HG03135 (cell line): ENCODE measurements at regions not wholly inside any gene's neighbourhood (a gene's known extent, or its start where the extent isn't known, plus 50 kb on each side); places are given as distances from the start of the nearest gene placed in this dataset.

Experiments used
- ATAC-seq: cut with Tn5 transposase; IDR thresholded peaks from one replicate; pipeline ENCODE4 v1.9.1; 2021; ENCODE audit warnings: mild to moderate bottlenecking, moderate library complexity; ENCODE audit not compliant: unreplicated experiment

DNA sequence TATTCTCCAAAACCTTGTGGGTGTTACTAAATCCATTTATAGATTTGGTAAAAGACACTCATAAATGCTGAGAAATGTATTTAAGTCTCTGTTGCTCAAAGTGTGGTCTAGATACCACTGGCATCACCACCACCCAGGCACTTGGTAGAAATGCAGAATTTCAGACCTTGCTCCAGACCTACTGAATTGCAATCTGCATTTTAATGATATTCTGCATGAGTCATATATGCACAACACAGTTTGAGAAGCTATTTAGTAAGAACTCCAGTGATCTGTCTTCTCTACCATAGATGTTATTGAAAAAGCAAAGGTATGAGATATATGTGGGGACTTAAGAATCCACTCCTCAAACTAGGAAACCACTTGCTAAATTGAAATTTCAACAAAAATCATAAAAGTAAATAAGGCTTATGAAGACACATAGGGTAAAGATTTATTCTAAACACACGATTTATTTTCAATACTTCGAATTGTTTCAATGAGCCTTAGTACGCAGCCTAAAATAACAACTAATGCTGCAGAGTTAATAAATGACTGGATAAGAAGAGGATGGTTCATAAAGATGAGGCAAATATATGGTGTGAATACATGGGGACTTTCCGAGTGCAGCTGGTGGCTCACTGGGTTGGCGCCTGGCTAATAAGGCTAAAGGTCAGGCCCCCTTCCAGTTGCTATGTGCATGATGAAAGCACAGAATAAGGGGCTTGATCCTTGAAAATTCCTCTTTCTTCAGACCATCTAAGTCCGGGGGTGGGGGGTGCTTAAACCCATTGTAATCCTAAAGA is 813.3 kb downstream of the NR2F2 start:
- no peak for ATAC-seq

DNA sequence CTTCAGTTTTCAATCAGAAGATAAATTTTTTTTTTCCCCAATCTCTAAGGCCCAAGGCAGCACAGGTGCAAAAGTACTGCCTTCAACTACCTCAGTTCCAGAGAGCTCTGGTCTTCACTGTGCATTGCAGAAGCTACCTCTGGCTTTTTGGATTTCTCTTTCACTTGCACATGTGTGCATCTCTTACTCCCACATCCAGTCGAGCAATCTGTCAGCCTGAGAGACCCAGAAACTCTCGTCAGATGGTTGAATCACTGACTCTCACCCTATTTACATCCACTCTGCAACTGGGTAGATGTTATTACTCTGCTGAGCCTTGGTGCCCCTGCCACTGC is 813.8 kb downstream of the NR2F2 start:
- no peak for ATAC-seq

DNA sequence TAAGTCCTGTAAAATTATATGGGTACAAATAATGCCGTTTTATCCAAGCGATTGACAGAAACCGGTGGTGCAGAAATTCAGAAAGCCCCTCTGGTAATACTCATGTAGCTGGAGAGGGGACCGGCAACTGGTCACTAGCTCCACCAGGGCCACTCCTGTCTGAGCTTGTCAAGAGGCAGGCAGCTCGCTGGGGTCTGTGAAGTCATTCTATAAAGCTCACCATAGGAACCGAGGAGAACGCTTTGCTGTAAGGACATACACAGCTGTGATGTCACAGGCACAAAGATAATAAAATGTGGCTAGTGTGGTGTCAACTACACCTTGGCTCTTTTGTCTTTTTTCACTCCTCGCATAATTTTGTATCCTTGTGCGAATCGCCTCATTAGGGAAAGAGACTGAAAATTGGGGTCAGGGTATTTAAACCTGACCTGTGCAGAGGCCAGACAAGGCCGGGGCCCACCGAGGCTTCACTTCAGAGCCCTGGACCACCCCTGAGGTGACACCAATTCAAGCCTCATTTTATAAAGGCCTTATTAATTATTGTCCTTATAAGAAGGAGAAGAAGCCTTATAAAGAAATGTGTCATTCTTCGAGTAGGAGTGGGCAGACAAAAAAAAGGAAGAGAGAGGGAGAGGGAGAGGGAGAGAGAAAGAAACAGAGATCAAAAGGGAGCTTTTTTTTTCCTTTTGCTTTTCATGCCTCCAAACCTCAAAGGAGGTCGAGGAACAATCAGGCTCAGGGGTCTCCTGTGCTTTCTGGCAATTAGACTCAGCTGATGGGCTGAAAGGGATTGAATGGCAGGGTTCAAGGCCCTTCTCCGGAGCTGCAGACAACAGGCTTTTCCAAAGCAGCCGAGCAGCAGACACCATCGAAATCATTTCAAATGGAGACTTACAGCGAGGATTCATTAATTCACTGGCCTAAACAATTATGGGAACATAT is 813.3 kb upstream of the ARRDC4 start:
- ATAC-seq: no peak

DNA sequence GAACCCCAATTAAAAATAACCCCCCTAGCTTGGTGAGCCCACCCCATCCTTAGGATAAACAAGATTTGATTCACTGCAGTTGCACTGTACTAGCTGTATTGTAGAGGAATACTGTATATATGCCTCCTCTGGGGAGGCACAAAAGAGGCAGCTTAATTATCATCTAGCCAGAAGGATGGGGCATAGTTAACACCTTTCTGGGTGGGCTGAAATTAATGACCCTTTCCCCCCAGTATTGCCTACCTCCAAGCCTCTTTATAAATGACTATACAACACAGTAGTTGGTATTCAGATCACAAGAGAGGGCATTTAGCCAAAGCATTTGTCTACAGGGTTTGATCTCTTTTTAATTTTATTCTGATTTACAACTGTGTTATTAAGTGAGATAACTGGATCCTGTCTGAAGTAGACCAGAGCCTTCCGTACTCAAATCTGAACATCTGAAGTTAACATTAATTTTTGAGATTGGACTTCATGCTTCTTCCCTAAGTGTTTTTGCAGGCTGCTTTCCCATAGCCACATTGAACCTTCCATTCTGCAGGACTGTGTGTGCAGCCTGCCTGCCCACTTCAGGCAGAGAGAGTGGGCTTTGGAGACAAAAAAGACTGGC is 807.0 kb upstream of the ARRDC4 start:
- ATAC-seq: no peak

DNA sequence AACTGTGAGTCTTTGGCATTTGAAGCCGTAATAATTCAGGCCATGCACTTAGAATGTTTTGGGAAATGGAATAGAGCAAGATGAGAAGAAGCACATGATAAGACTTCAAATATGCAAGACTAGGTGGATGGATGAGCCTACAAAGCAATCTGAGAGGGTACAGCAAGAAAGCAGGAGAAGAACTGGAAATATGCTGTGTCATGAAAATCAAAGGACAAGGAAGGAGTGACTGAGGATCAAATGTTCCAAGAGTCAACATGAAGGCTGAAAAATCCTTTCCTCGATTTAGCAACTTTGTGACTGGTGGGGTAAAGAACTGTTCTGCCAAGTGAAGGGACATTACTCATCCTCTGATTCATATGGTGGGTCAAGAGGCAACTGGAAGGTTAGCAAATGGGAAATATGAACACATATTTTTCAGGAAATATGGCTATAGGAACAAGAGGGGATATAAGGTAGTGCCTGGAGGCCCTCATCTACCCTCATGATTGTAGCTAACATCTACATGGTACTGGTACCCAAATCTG is 803.7 kb upstream of the ARRDC4 start:
- no peak for ATAC-seq

DNA sequence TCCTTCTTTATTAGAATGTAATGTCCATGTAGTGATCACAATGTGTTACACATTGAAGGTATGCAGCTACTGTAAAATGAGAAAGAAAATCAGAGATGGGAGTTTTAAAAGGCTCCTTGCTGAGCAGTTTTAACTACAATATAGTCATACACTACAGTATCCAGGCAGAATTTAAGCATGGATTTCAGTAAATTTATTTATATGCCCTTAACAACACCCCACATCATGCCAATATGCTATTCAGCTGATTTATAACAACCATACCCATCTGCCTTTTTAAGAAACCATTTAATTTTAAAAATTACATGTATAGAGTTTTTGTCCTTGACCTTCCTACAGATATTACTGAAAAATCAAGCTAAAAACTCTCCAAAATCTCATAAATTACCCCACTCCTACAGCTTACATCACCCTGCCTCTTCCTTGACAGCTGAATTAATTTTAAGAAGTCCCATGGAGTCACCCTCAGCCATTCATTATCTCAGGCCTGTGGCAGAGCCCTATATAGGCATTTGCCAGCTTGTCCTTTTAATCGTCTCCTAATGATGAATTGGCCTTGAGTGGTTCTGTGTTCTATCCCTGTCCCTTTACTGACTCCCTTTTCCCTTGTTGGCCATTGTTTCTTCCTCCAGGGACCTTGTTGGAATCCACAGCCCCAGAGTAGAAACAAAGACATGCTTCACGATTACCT is 797.6 kb upstream of the ARRDC4 start:
- ATAC-seq: no peak

DNA sequence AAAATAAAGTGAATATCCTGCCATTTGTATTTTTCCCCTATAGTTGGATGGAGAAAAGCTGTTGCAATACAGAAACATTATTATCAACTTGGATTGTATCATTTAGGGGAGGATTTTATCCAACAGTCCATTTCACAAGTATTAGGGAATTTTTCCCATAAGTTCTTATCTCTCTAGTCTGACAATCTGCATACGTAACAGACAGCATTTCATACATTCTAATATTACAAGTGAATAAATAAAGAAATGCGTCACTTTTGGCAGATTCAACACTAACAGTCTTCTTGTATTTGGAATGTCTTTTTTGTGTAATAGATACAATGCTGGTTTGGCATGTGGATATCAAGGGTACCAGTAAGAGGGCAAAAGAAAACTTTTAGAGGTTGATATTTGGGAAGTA is 795.3 kb upstream of the ARRDC4 start:
- ATAC-seq: no peak

DNA sequence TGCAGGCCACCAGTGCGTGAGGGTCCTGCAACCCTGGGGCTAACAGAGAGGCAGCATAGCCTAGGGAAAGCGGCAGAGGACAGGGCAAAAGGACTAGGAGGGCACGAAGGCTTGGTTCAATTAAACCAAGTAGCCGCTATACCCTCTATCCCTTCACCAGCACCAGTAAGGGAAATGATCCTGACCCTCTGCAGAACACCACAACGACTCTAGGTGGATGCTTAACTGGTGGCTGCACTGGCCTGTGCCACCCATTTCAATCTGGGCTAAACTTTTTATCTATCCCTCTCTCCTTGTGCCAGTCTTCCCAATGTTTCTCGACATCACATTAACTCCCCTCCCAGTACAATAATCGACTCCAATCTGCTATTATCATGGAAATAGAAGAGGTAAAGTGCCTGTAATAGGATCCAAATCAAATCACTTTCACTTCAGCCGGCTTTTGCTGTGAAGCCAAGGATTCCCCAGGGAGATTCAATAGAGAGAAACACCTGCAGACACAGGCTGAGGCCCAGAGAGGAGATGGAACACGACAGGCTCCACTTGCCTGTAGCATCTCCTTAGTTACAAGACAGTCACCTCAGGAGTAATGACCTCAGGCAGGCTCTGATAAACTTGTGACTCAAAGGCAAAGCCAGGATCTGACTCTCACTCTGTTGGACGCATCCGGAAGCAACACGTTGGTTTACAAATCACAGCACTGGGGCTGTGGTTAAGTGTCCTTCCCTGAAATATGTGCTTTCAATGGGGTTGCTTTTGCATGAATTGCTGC is 791.6 kb upstream of the ARRDC4 start:
- no peak for ATAC-seq

DNA sequence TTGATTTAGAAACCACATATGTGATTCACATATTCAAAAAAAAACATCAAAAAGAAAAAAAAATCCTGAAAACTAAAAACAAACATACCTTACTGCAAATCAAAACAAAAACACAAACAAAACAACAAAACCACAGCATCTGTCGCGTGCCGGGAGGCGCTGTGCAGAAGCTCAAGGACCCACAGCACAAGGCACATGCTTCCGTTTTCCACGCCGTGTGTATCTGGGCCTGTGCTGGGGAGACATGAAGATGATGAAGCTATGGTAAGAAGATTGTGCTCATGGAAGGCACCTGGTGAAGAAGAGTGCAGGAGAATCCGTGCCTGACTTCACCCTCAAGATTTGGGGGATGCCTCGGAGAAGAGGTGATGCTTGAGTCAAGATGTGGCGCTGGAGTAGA is 788.9 kb upstream of the ARRDC4 start:
- no peak for ATAC-seq

DNA sequence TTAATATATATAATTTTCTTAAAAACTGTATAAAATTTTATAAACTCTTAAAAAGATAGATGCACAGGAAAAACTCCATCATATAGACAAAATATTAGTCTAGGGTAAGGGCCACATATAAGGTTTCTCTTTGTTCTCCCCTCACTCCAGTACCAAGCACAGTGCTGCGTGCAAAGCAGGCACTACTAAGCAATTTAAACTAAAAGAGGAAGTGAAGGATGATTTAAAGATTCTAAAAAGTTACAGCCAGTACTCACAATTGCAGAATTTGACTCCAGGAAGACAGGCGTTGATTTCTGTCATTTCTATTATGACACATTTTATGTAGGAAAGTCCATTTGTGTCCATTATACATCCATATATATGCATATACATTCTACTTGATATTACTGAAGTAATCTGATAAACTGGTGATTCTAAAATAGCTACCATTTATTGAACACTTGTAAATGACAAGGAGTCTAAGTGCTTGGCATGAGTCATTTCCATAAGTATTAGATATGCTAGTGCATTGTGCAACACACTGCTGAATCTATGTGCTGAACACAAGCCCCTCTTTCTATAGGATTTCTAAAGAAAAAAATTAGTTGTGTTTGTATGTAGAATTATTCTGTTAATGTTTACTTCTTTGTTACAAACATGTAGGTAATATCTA is 785.5 kb upstream of the ARRDC4 start:
- no peak for ATAC-seq

DNA sequence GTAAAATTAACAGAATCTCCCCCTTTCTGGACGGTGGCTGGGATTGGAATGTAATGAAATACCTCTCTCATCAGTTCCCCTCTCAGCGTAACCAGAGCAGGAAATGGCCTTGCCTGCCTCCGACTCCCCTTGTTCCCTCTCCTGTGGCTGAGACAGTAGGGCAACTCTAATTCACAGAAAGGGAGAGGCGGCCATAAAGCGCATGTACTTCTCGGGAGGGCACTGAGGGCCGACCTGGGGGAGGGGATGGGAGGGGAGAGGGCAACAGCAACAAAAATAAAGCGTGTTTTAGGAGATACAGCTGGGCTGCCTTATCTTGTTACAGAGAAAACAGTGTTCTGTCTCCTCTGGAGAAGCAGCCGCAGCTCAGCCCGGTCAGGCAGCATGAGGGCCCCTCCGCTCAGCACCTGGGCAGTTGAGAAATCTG is 783.3 kb upstream of the ARRDC4 start:
- ATAC-seq: no peak

DNA sequence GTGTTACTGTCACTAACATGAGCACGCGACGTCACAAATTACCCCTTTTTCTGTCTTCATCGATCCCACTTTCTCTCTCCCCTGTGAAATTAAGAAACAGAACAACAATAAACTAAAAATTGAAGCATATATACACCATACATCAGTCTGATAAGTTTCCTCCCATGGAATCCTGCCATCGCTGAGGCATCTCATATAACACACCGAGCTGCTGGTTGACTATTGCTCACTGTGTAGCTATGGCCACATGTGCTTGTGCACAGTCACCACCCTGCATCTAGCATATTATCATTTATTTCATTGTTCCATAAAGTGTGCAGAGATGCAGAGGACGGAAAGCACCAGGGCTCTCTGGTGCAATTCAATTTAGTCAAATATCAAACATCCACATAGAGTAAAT is 777.9 kb upstream of the ARRDC4 start:
- no peak for ATAC-seq

DNA sequence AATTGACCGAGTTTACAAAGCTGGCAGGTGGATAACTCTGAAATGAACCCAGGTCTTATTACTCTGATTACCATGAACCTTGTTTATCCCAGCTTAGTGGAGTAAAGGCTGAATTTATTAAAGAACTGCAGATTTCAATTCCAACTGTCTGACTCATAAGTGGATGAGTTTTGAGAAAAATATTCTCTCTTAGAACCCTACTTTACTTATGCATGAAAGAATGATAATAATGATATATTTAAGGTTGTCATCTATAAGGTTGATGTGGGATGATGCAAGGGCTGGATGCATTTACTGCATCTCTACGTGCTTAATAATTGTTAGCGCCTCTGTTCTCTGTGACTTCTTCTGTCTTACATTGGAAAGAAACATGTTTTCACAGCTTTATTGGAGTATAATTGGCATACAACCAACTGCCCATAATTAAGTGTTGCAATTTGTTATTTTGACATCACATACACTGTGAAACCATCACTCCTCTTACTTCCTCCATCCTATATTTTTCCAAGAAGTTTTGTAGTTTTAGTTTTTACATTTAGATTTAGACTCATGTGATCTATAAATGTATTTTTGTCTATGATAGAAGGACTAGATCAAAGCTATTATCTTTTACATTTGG is 771.2 kb upstream of the ARRDC4 start:
- no peak for ATAC-seq

DNA sequence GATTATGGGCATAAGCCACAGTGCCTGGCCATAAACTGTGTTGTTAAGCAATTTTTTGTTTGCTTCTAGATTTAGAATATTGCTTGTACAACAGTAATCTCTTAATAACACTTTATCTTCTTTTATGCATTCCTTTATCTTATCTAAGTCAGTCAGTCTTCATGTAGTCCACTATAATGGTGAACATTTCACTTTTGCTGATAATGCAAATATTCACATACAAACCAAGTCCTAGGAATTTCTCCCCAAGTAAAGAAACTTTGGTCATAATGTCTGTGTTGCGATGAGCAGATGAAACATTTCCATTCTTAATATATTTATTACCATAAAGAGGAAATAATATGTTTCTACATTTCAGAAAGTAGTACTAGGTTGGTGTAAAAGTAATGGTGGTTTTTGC is 765.8 kb upstream of the ARRDC4 start:
- ATAC-seq: no peak

DNA sequence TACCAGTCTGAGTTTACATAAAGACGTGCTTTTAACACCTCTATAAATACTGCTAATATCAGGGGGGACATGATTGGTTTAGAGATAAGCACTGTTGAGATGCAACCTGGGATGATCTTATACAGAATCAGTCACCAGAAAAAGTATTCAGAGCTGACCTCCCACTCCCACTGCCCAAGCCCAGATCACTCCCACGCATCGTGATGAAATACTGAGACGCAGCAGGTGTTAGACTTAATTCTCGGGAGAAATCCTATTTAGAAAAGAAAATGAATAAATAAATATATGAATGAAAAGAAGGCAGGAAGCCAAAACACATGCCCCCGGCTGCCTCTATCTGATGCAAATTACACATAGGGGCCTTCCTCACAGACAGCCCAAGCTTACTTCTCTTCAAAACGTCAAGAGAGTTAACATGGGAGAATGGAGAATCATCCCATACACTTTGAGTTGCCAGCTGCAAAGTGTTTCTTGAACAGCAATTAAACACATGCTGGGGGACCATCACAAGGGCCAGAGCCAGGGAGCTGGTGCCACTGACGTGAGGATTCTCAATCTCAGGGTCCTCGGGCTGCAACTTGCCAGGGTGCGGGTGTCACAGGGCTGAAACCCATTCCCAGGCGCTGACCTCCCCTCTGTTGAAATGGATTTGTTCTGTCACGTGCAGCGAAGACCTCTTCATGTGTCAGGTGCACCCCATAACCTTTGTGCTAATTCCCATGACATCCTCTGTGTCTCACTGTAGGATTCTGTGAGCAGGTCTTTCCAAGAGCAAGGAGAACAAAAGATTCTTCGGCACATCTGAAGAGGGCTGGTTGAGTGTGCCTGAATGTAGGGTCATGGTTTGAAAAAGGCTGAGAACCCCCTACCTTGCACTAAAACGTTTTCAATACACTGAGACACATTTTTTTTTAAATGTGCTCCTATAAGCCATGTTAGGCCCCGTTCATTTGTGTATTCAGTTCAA is 764.2 kb upstream of the ARRDC4 start:
- no peak for ATAC-seq

DNA sequence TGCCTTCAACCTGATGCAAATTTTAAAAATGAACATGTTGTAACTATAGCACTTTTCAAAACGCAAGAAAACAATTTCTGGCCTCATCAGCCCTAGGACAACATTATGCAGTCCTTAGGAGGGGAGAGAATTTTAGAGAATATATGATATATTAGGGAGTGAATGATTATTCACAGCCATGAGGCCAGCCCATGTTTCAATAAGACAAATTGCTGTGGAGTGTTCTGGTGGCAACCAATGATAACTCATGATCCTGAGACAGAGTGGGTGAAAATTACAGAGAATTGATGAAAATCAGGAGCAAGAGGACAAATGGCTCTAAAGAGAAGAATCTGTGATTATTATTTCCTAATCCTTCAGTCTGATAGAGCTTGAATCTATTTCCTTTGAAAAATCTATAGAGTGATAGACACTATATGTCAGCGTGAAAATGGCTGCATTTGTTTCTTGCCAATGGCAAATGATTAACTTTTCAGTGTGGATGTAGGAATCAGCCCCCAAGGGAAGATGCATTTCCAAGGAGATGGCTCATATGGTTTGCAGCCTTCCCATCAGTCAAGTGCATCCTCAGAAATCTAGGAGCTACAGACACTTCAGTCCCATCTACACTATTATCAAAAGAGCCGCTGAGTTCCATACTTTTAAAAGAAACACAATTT is 761.0 kb upstream of the ARRDC4 start:
- no peak for ATAC-seq

DNA sequence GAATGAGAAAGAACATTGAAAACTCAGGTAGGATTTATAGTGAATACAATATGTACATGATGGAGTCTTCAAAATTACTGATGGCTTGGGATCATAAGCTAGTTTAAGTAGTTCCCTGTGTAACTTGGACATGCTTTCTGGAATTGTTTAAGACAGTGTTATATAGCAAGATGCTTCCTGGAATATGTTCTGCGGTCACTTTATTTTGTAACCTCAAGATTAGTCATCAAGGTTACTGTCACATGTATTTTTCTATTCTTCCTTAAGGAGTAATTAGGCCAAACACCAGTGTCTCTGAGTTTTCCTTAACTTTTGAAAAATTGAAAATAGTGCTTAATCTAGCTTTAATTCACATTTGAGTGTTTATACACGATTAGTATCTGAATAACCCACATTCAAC is 760.3 kb upstream of the ARRDC4 start:
- no peak for ATAC-seq

DNA sequence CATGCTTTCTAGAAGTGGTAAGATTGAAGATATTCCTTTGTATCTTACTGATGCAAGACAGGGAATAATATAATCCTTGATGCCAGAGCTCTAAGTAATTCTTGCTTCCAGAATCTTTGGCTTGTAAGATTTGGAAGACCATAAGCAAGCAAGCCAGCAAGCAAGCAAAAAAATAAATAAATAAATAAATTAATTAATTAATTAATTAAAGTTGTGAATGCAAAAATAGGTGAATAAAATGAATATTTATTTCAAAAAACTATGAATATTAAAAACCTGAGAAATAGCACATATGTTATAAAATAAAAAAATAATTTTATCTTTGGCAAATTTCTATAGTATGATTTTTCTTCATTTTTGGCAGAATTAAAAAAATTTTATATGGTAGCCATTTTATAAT is 750.2 kb upstream of the ARRDC4 start:
- no peak for ATAC-seq
